PC-9 (cell line): ENCODE measurements at regions not wholly inside any gene's neighbourhood (a gene's known extent, or its start where the extent isn't known, plus 50 kb on each side); places are given as distances from the start of the nearest gene placed in this dataset.

Source experiments
- CTCF ChIP-seq: fragments of 200-600 bp; sonication (generic); conservative IDR thresholded peaks from 2 replicates; pipeline ENCODE4 v1.6.1; 2017; ENCODE audit warnings: mixed run types, antibody characterized with exemption, mild to moderate bottlenecking, moderate library complexity
- EZH2 ChIP-seq: fragments of 200-600 bp; sonication (generic); IDR thresholded peaks from 2 replicates; pipeline ENCODE4 v1.8.0; 2017; ENCODE audit warnings: antibody characterized with exemption, low read depth

DNA sequence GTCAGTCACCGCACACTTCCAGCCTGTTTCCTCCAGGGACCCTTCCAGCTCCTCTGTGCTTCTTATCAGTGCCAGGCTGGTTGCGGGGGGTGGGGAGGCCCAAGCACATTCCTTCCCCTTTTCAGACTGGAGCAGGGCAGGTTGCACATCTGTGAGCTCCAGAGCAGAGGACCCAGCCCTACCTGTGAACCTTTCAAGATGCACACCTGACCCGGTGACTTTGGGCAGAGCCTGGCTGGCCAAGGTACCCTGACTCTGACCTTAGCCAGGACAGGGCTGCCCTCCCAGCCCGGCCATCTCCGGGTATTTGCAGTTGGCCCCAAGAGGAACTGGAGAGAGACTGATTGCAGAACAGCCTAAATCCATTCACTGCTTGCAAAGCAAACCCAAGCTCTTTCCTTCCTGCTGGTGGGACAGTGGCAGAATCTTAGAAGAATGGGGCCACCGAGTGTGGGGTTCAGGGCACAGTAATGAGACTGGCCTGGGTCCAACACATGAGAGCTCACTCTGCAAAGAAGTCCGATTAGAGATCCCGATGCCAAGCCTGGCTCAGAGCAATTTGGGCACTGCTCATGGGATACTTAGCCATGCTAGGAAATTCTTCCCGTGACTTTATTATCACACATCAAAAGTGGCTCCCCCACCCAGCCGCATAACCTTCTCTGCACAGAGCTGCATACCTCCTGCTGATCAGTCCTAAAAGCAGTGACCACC, 64.7 kb upstream of the CCND1 start:
- TF ChIP-seq CTCF (no peak), EZH2 (no peak)
